ENCODE measurements at regions not wholly inside any gene's neighbourhood (a gene's known extent, or its start where the extent isn't known, plus 50 kb on each side); places are given as distances from the start of the nearest gene placed in this dataset.

DNA sequence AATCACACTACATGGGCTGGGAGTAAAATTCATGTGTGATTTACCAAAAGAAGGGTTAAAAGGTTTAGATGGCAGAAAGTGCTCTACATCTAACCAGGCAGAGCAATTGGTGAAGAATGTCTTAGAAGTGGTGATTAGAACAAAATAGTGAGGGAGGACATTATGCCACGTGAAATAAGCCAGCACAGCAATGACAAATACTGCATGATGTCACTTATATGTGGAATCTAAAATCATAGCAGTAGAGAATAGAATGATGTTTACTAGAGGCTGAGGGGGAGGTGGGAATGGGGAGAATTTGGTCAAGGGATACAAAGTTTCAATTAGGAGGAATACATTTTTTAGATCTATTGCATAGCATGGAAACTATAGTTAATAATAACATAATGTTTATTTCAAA, 253.3 kb downstream of the KCNS3 start:
- TF ChIP-seq, protein P1, sequence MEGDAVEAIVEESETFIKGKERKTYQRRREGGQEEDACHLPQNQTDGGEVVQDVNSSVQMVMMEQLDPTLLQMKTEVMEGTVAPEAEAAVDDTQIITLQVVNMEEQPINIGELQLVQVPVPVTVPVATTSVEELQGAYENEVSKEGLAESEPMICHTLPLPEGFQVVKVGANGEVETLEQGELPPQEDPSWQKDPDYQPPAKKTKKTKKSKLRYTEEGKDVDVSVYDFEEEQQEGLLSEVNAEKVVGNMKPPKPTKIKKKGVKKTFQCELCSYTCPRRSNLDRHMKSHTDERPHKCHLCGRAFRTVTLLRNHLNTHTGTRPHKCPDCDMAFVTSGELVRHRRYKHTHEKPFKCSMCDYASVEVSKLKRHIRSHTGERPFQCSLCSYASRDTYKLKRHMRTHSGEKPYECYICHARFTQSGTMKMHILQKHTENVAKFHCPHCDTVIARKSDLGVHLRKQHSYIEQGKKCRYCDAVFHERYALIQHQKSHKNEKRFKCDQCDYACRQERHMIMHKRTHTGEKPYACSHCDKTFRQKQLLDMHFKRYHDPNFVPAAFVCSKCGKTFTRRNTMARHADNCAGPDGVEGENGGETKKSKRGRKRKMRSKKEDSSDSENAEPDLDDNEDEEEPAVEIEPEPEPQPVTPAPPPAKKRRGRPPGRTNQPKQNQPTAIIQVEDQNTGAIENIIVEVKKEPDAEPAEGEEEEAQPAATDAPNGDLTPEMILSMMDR (IDR thresholded peaks at IDR 0.05; ENCODE audit: low read length), result no peak
- no peak for TF ChIP-seq EZH2 (IDR thresholded peaks at IDR 0.05; ENCODE audit: borderline replicate concordance, low read length)
